ENCODE measurements at regions not wholly inside any gene's neighbourhood (a gene's known extent, or its start where the extent isn't known, plus 50 kb on each side); places are given as distances from the start of the nearest gene placed in this dataset.

- no peak for TF ChIP-seq POLR2A (IDR thresholded peaks at IDR 0.05)
- TF ChIP-seq CTCF (IDR thresholded peaks at IDR 0.05), result no peak
- TF ChIP-seq POLR2AphosphoS5 (IDR thresholded peaks at IDR 0.05), result no peak
Measured at GRCh38 chr2:103294420-103294819, 532.6 kb downstream of the TMEM182 start.
